ENCODE measurements at regions not wholly inside any gene's neighbourhood (a gene's known extent, or its start where the extent isn't known, plus 50 kb on each side); places are given as distances from the start of the nearest gene placed in this dataset.

DNA sequence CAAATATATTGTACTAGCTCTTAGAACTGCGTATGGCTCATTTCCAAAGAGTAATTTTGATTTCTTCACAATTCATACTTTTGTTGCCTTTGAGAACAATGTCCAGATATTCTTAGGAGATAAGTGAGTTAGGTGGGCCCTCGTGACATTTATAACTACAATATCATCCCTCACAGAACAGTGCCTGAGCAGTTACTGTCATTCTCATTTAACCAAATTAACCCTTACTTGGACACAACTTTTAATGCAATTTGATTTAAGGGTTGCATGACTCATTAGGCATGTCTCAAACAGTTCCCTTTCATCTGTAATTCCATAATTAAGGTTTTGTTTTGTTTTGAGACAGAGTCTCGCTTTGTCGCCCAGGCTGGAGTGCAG, 68.1 kb upstream of the DNAH14 start:
- no peak for TF ChIP-seq GLIS3 (CRISPR knock-in tag; IDR thresholded peaks at IDR 0.05)
- no peak; the same call in 1 of the 2 replicates for TF ChIP-seq PATZ1 (CRISPR knock-in tag; IDR thresholded peaks at IDR 0.05; ENCODE audit: borderline replicate concordance)
- TF ChIP-seq ZNF70 (CRISPR knock-in tag; IDR thresholded peaks at IDR 0.05) = no peak
- TF ChIP-seq ZFP3 (CRISPR knock-in tag; IDR thresholded peaks at IDR 0.05) = no peak
